ENCODE measurements at regions not wholly inside any gene's neighbourhood (a gene's known extent, or its start where the extent isn't known, plus 50 kb on each side); places are given as distances from the start of the nearest gene placed in this dataset.

- Histone ChIP-seq H4K8ac (ENCODE audit: low read depth, low read length) (no peak overlapping the region), H2AFZ (ENCODE audit: insufficient read depth, low read length, poor library complexity) (no peak overlapping the region), H2BK5ac (ENCODE audit: low read depth, low read length, poor library complexity) (no peak overlapping the region), H3K27me3 (ENCODE audit: insufficient read depth, low read length) (no peaks in the 10 kb centered on the region), H3K79me1 (ENCODE audit: low read length) (no peaks in the 10 kb centered on the region), H3K4me2 (ENCODE audit: low read length) (no peak overlapping the region), H3K27ac (ENCODE audit: low read depth, low read length) (no peak overlapping the region), H4K12ac (ENCODE audit: low read depth, low read length) (no peak overlapping the region), H3K9me3 (ENCODE audit: insufficient read depth, low read depth, low read length) (no peaks in the 10 kb centered on the region), H3K4me1 (ENCODE audit: control insufficient read depth in 1 of 2, insufficient read depth in 2 of 2, low read length in 2 of 2) (no peaks in the 10 kb centered on the region), H2AK5ac (ENCODE audit: low read length) (no peak overlapping the region), H3K9ac (ENCODE audit: low read length) (no peak overlapping the region), H3K36me3 (ENCODE audit: control insufficient read depth in 1 of 2, insufficient read depth in 2 of 2, low read length in 2 of 2) (no peaks in the 10 kb centered on the region), H4K91ac (ENCODE audit: low read depth, low read length) (no peak overlapping the region), H3K4ac (ENCODE audit: low read depth, low read length) (no peak overlapping the region), H3K14ac (ENCODE audit: low read length) (no peak overlapping the region), H2BK12ac (ENCODE audit: low read length) (no peak overlapping the region), H3K23ac (ENCODE audit: low read length) (no peak overlapping the region), H3K18ac (ENCODE audit: low read length) (no peak overlapping the region), H2BK120ac (ENCODE audit: insufficient read depth, low read length, poor library complexity) (no peak overlapping the region), H3K4me3 (ENCODE audit: low read depth, low read length) (no peak overlapping the region), H3K79me2 (ENCODE audit: control insufficient read depth, insufficient read depth, low read length, poor library complexity) (no peaks in the 10 kb centered on the region)
- WGBS (ENCODE audit: extremely low coverage, insufficient coverage, insufficient read length) = no CpG with 5 or more reads among the region's 3 CpGs
- no peak for DNase-seq
These were observed 534.4 kb upstream of the EPHA5 start for GRCh38 chr4:66204534-66205247.

GRCh38 chr4:66202870-66203269 is 532.6 kb upstream of the EPHA5 start:
- no peak overlapping the region for H3K23ac ChIP-seq (ENCODE audit: low read length)

GRCh38 chr4:66197451-66197850 is 527.2 kb upstream of the EPHA5 start:
- Histone ChIP-seq H3K4me1 (ENCODE audit: control insufficient read depth in 1 of 2, insufficient read depth in 2 of 2, low read length in 2 of 2) (no peaks in the 10 kb centered on the region), H3K23ac (ENCODE audit: low read length) (no peak overlapping the region), H3K4ac (ENCODE audit: low read depth, low read length) (no peak overlapping the region), H2BK12ac (ENCODE audit: low read length) (no peak overlapping the region), H2AFZ (ENCODE audit: insufficient read depth, low read length, poor library complexity) (no peak overlapping the region), H4K91ac (ENCODE audit: low read depth, low read length) (no peak overlapping the region), H4K8ac (ENCODE audit: low read depth, low read length) (no peak overlapping the region), H3K4me3 (ENCODE audit: low read depth, low read length) (no peak overlapping the region), H3K27me3 (ENCODE audit: insufficient read depth, low read length) (no peaks in the 10 kb centered on the region), H4K12ac (ENCODE audit: low read depth, low read length) (no peak overlapping the region), H2BK120ac (ENCODE audit: insufficient read depth, low read length, poor library complexity) (no peak overlapping the region), H3K9me3 (ENCODE audit: insufficient read depth, low read depth, low read length) (no peaks in the 10 kb centered on the region), H3K9ac (ENCODE audit: low read length) (no peak overlapping the region), H2BK5ac (ENCODE audit: low read depth, low read length, poor library complexity) (no peak overlapping the region), H3K4me2 (ENCODE audit: low read length) (no peak overlapping the region), H3K18ac (ENCODE audit: low read length) (no peak overlapping the region), H3K36me3 (ENCODE audit: control insufficient read depth in 1 of 2, insufficient read depth in 2 of 2, low read length in 2 of 2) (no peaks in the 10 kb centered on the region), H2AK5ac (ENCODE audit: low read length) (no peak overlapping the region), H3K79me2 (ENCODE audit: control insufficient read depth, insufficient read depth, low read length, poor library complexity) (no peaks in the 10 kb centered on the region), H3K27ac (ENCODE audit: low read depth, low read length) (no peak overlapping the region), H3K14ac (ENCODE audit: low read length) (no peak overlapping the region), H3K79me1 (ENCODE audit: low read length) (no peaks in the 10 kb centered on the region)
- DNase-seq = no peak
- no CpG with 5 or more reads among the region's 1 CpG for WGBS (ENCODE audit: extremely low coverage, insufficient coverage, insufficient read length)

More at GRCh38 chr4:66202870-66203269, 532.6 kb upstream of the EPHA5 start:
- no peaks in the 10 kb centered on the region for H3K36me3 ChIP-seq (ENCODE audit: control insufficient read depth in 1 of 2, insufficient read depth in 2 of 2, low read length in 2 of 2)
- no peaks in the 10 kb centered on the region for H3K4me1 ChIP-seq (ENCODE audit: control insufficient read depth in 1 of 2, insufficient read depth in 2 of 2, low read length in 2 of 2)
- H3K18ac ChIP-seq (ENCODE audit: low read length) = no peak overlapping the region
- H2BK5ac ChIP-seq (ENCODE audit: low read depth, low read length, poor library complexity) = no peak overlapping the region
- no peak overlapping the region for H3K27ac ChIP-seq (ENCODE audit: low read depth, low read length)
- no peak overlapping the region for H3K4ac ChIP-seq (ENCODE audit: low read depth, low read length)
- no peak overlapping the region for H4K91ac ChIP-seq (ENCODE audit: low read depth, low read length)
- no peak overlapping the region for H2AK5ac ChIP-seq (ENCODE audit: low read length)
- no peak overlapping the region for H2BK120ac ChIP-seq (ENCODE audit: insufficient read depth, low read length, poor library complexity)
- WGBS (ENCODE audit: extremely low coverage, insufficient coverage, insufficient read length) = no CpG with 5 or more reads among the region's 4 CpGs
- no peaks in the 10 kb centered on the region for H3K27me3 ChIP-seq (ENCODE audit: insufficient read depth, low read length)
- no peak overlapping the region for H2AFZ ChIP-seq (ENCODE audit: insufficient read depth, low read length, poor library complexity)
- H3K4me2 ChIP-seq (ENCODE audit: low read length) = no peak overlapping the region
- no peak for DNase-seq
- H3K9ac ChIP-seq (ENCODE audit: low read length) = no peak overlapping the region
- H4K12ac ChIP-seq (ENCODE audit: low read depth, low read length) = no peak overlapping the region
- no peak overlapping the region for H3K4me3 ChIP-seq (ENCODE audit: low read depth, low read length)
- no peak overlapping the region for H4K8ac ChIP-seq (ENCODE audit: low read depth, low read length)
- H3K79me2 ChIP-seq (ENCODE audit: control insufficient read depth, insufficient read depth, low read length, poor library complexity) = no peaks in the 10 kb centered on the region
- H3K14ac ChIP-seq (ENCODE audit: low read length) = no peak overlapping the region
- no peaks in the 10 kb centered on the region for H3K79me1 ChIP-seq (ENCODE audit: low read length)
- no peaks in the 10 kb centered on the region for H3K9me3 ChIP-seq (ENCODE audit: insufficient read depth, low read depth, low read length)
- H2BK12ac ChIP-seq (ENCODE audit: low read length) = no peak overlapping the region

DNA sequence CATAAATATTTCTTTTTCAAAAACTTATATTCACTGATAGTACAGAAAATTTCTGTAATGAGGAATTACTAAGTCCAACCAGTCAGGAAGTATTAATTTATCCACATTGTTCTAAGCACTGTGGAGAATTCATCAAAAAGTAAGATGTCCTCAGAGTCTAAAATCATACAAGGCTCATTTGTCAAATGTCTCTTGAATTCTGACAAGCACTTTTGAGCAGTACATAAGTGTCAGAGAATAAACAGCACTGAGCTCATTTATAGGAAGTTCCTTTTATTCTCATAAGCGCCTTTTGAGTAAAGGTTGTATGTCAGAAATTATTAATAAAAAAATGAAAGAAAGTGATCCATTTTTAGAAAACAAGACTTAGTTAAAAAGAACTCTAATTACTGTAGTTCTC is 523.2 kb upstream of the EPHA5 start:
- Histone ChIP-seq H2BK120ac (ENCODE audit: insufficient read depth, low read length, poor library complexity) (no peak overlapping the region), H4K12ac (ENCODE audit: low read depth, low read length) (no peak overlapping the region), H3K27ac (ENCODE audit: low read depth, low read length) (no peak overlapping the region), H2BK12ac (ENCODE audit: low read length) (no peak overlapping the region), H3K79me1 (ENCODE audit: low read length) (no peaks in the 10 kb centered on the region), H4K91ac (ENCODE audit: low read depth, low read length) (no peak overlapping the region), H2BK5ac (ENCODE audit: low read depth, low read length, poor library complexity) (no peak overlapping the region), H3K27me3 (ENCODE audit: insufficient read depth, low read length) (no peaks in the 10 kb centered on the region), H3K4ac (ENCODE audit: low read depth, low read length) (no peak overlapping the region), H3K9me3 (ENCODE audit: insufficient read depth, low read depth, low read length) (no peaks in the 10 kb centered on the region), H3K4me1 (ENCODE audit: control insufficient read depth in 1 of 2, insufficient read depth in 2 of 2, low read length in 2 of 2) (no peaks in the 10 kb centered on the region), H3K79me2 (ENCODE audit: control insufficient read depth, insufficient read depth, low read length, poor library complexity) (no peaks in the 10 kb centered on the region), H3K18ac (ENCODE audit: low read length) (no peak overlapping the region), H3K14ac (ENCODE audit: low read length) (no peak overlapping the region), H3K36me3 (ENCODE audit: control insufficient read depth in 1 of 2, insufficient read depth in 2 of 2, low read length in 2 of 2) (no peaks in the 10 kb centered on the region), H2AFZ (ENCODE audit: insufficient read depth, low read length, poor library complexity) (no peak overlapping the region), H3K9ac (ENCODE audit: low read length) (no peak overlapping the region), H4K8ac (ENCODE audit: low read depth, low read length) (no peak overlapping the region), H3K4me2 (ENCODE audit: low read length) (no peak overlapping the region), H3K23ac (ENCODE audit: low read length) (no peak overlapping the region), H2AK5ac (ENCODE audit: low read length) (no peak overlapping the region), H3K4me3 (ENCODE audit: low read depth, low read length) (no peak overlapping the region)
- no CpG with 5 or more reads among the region's 1 CpG for WGBS (ENCODE audit: extremely low coverage, insufficient coverage, insufficient read length)
- DNase-seq = no peak
